HG03066 (cell line): ENCODE measurements at regions not wholly inside any gene's neighbourhood (a gene's known extent, or its start where the extent isn't known, plus 50 kb on each side); places are given as distances from the start of the nearest gene placed in this dataset.

ENCODE experiments used
- ATAC-seq: cut with Tn5 transposase; IDR thresholded peaks from one replicate; pipeline ENCODE4 v1.9.1; 2021; ENCODE audit warnings: low read depth; ENCODE audit not compliant: unreplicated experiment

- no peak for ATAC-seq
Measured at GRCh38 chr11:112874980-112875379, 86.2 kb upstream of the NCAM1 start.

GRCh38 chr11:112877581-112877980 lies 83.6 kb upstream of the NCAM1 start:
- ATAC-seq = no peak

DNA sequence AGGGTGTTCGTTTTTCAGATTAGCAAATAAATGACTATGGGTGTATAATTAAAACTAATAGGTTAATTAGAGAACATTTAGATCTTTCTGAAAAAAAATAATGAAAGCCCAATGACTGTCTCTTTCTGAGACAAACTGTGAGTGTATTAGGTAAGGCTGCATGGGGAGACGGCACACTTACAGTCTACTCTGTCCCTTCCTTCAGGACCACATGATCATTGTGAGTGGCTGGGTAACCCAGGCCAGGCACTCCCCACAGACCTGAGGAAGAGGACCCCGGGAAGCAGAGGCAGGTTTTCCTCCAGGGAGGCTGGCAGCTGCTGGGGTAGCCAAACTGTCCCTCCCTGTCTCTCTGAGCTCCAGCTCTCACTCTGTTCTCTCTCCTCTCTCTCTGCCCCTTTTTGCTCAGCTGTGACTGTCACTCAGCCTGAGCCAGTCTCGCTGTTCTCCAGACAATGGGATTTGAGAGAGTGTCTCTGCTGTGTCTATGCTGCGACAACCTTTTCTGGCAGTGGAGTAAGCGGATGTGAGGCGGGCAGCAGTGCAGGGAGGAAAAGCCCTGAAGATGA lies 83.1 kb upstream of the NCAM1 start:
- ATAC-seq = no peak

DNA sequence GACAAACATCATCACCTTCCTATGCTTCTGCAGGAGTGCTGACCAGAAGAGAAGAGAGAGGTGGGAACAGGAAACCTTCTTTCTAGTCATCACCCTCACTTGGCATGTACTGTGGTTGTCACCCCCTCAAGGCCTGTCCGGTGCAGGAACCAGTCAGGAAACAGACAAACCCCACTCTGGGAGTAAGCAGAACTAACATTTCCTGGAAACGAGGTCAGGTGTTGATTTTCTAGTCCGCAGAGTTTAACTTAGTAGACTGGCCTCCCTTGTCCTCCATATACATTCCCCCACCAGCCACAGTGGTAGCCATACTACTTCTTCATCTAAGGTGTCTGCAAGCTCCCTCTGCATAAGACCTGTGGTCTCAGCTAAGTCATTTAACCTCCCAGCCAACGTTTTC lies 80.7 kb upstream of the NCAM1 start:
- ATAC-seq = no peak

DNA sequence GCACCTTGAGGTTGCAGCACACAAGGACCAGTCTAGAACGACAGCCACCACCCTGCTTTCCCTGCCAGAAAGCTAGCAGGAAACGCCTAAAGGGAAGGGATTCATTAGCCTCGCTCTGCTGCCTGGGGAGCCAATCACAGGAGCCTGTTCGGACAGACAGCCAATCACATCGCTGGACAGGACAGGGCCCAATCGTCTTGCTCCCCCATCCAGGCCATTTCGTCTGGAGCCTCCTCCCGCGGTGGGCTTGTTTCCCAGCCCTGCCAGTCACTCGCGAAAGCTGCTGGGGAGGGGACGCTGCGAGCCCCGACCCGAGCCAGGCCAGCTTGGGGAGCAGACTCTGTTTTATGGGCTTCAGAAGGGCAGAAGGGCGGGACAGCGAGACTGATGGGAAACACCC lies 79.8 kb upstream of the NCAM1 start:
- ATAC-seq = no peak

- no peak for ATAC-seq
Measured at GRCh38 chr11:112882494-112883381, 78.5 kb upstream of the NCAM1 start.

DNA sequence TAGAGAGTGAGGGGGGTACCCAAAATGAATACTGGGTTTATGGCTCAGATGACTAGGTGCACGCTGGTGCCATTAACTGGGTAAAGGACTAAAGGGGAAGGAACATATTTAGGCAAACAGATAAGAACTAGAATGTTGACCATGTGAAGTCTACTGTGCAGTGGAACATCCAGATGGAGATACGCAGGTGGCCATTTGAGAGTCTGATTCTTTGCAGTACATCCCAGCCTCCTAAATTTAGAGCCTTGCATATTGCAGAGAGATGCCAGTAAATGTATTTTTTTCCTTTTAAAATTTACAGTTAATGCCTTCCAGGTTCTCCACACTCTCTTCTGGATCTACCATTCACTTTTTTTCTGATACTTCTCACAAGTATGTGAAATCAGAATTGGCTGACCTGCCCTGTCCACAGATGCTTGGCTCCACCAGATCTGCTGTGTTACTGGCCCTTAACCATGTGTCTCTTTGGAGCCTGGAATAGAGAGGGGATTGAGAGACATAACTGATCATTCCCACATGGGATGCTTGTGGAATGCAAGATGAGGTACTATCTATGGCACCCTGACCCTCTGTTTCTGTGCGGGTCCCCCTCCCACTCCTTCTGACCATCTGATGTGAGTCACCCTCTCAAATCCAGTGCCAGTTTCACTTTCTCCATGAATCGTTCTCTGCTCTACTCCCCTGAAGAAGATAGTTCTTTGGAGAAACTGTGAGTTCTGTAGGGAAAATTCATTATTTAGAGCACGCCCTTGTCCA lies 77.0 kb upstream of the NCAM1 start:
- no peak for ATAC-seq

DNA sequence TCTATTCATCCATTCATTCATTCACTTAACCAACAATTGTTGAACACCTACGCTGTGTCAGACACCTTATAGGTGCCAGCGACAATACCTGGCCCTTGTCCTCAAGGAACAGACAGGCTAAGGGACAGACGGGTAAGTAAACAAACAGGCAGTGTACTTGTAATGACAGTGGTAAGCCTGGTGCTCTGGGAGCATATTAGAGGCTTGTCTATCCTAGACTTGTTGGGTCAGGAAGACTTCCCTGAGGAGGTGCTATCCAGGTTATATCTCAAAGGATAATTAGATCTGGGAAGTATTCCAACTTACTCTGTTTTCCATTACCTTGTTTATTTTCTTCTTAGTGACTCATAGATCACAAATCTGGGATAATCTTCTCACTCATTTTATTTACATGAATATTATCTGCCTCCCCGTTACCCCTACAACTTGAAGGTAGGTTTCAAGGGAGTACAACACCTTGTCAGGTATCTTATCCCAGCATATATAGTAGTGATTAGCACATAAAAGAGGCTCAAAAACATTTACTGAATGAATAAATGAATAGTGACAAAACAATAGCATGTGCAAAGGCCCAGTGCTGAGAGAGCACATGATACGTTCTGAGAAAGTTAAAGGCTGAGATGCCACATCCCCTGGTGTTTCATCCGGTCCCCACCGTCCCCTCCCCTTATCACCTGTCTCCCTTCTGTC lies 75.3 kb upstream of the NCAM1 start:
- no peak for ATAC-seq

- no peak for ATAC-seq
Measured at GRCh38 chr11:112886434-112887370, 74.5 kb upstream of the NCAM1 start.

DNA sequence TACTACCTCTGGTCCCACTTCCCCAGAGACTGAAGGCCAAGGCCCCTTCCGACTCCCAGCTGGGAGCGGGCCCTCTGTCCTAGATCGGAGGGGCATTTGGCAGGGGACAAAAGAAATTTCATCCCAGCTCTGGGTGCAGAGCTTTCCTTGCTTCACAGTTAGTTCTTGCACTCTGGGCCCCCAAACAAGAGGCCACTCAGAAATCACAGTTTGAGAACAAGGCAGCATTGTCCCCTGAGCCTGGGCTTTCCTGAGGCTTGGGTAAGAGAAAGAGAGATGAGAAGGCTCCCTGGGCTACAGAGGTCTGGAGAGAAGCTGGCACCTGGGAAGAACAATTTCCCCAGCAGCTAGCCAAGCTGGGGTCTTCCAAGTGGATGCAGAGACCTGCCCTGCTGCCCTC lies 71.8 kb upstream of the NCAM1 start:
- ATAC-seq = no peak

GRCh38 chr11:112899235-112900006 lies 61.8 kb upstream of the NCAM1 start:
- ATAC-seq = no peak

DNA sequence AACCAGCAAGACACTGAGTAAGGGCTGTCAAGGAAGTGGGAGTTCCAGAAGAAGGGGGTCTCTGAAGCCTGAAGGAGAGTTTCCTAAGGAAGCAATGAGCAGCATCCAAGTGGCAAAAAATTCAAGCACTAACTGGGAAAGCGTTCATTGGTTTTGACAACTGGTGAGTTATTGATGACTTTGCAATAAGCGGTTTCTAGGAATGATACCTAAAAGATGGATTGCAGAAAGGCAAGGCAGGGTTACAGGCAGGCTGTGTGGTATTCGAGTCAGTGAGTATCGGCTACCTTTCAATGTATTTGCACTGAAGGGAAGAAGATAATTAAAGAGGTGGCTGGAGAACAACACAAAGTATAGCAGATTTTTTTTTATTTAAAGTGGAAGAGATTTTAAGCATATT lies 59.3 kb upstream of the NCAM1 start:
- no peak for ATAC-seq

DNA sequence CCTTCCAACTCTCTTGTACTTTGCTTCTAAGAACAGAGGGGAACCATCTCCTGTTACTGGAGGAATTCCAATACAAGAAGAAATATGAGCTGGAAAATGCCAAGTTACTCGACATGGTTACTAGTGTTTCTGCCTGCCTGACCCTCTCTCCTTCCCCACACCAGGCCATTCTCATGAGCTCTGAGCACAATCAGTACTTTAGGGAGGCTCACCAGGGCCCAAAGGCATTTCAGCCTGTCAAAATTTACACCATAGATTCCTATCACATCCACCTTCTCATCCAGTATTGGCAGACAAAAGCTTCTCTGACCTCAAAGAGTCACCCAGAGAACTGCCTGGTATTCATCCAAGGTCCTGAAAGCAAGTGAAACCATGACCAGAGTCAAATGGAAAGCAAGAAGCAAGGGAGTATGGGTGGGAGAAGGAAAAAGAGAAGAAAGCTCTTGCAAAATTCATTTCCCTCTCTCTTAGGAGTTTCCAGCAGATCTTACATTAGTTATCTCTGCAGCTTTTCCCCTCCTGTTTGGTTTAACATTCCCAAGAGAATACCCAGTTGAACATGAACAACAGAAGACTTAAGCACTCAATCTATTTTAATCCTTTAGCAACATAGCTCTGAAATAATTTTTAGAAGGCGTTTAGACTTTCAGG lies 58.7 kb upstream of the NCAM1 start:
- no peak for ATAC-seq

GRCh38 chr11:112903340-112903739 lies 57.9 kb upstream of the NCAM1 start:
- no peak for ATAC-seq

- ATAC-seq = no peak
Measured at GRCh38 chr11:112911124-112911523, 50.1 kb upstream of the NCAM1 start.
